Nephron (organoid): ENCODE measurements at regions not wholly inside any gene's neighbourhood (a gene's known extent, or its start where the extent isn't known, plus 50 kb on each side); places are given as distances from the start of the nearest gene placed in this dataset.

Experiments used
- H3K27ac Mint-ChIP-seq, 3 experiments: 2 replicates each; pipeline ENCODE4 v1.8.0; 2020; ENCODE audit warnings: mixed read lengths in 3 of 3, mild to moderate bottlenecking in 2 of 3, moderate library complexity in 1 of 3
- H3K27me3 Mint-ChIP-seq: 2 replicates; pipeline ENCODE4 v1.8.0; 2021; ENCODE audit warnings: low read depth, mild to moderate bottlenecking, moderate library complexity, mixed read lengths
- H3K36me3 Mint-ChIP-seq: 2 replicates; pipeline ENCODE4 v1.8.0; 2020; ENCODE audit warnings: low read depth, mixed read lengths
- H3K4me1 Mint-ChIP-seq: 2 replicates; pipeline ENCODE4 v1.8.0; 2020; ENCODE audit warnings: mixed read lengths
- H3K4me3 Mint-ChIP-seq, 3 experiments: 2 replicates each; pipeline ENCODE4 v1.8.0; 2020; ENCODE audit warnings: mild to moderate bottlenecking in 3 of 3, mixed read lengths in 3 of 3, moderate library complexity in 2 of 3
- H3K9me3 Mint-ChIP-seq: 2 replicates; pipeline ENCODE4 v1.8.0; 2020; ENCODE audit warnings: mixed read lengths
- TF ChIP-seq, protein P1 (sequence below), 3 experiments: fragments of 200-600 bp; sonication (generic); IDR thresholded peaks; one replicate each; pipeline ENCODE4 v1.5.0; 2021; ENCODE audit warnings: antibody characterized with exemption in 3 of 3; ENCODE audit not compliant: unreplicated experiment in 3 of 3

DNA sequence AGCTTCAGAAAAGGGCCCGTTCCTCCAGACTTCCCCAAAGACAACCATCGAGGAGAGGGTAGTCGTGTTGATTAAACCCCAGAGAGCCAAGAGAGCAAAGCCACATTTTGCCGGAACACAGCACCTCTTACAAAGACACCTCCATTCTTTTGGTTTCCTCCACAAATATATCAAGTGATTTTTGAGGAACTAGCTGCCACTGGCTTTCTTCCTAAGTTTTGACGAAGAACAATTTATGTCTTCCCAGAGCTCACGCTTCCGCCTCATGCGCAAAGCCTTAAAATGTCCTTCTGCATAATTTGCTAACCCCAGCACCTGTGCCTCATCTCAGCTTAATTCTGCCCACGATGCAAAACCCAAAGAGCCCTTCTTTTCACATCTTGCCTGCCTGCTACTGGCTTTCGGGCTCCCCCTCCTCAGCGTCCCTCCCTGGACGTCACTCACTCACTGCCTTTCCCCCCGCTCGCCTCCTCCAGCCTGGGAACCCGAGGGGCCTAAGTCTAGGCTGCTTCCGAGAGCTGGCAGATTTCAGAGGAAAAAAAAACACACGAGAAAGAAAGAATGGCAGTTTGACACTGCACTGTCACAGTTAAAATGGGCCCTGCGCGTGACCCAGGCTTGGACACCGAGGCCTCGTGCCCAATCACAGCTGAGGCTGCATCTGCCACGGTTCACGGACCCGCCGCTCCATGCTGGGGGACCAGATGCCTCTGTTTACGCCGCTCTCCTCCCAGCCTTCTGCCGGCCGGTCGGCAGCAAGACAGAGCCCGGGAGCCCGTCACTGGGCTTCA lies 77.6 kb upstream of the IFNAR2 start:
- TF ChIP-seq, protein P1, sequence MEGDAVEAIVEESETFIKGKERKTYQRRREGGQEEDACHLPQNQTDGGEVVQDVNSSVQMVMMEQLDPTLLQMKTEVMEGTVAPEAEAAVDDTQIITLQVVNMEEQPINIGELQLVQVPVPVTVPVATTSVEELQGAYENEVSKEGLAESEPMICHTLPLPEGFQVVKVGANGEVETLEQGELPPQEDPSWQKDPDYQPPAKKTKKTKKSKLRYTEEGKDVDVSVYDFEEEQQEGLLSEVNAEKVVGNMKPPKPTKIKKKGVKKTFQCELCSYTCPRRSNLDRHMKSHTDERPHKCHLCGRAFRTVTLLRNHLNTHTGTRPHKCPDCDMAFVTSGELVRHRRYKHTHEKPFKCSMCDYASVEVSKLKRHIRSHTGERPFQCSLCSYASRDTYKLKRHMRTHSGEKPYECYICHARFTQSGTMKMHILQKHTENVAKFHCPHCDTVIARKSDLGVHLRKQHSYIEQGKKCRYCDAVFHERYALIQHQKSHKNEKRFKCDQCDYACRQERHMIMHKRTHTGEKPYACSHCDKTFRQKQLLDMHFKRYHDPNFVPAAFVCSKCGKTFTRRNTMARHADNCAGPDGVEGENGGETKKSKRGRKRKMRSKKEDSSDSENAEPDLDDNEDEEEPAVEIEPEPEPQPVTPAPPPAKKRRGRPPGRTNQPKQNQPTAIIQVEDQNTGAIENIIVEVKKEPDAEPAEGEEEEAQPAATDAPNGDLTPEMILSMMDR (IDR thresholded peaks at IDR 0.05; ENCODE audit: unreplicated experiment in 3 of 3) = no peak
- Mint-ChIP-seq H3K36me3 (no peaks in the 10 kb centered on the region), H3K27ac (no peak overlapping the region), H3K9me3 (no peaks in the 10 kb centered on the region), H3K27me3 (peaks cover 72% of the 10 kb centered on the region), H3K4me3 (no peak overlapping the region), H3K4me1 (no peaks in the 10 kb centered on the region)

DNA sequence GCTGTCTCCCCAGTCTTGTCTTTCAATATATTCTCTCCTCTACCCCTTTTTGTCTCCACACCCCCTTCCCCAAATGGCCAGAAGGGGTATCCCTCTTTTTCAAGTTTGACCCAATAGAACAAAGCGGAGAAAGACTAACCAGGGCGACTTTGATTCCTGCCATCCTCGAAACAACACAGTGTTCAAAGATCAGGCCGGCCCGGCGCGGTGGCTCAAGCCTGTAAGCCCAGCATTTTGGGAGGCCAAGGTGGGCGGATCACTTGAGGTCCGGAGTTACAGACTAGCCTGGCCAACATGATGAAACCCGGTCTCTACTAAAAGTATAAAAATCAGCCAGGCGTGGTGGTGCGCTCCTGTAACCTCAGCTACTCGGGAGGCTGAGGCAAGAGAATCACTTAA lies 77.0 kb upstream of the IFNAR2 start:
- H3K4me1 Mint-ChIP-seq = no peaks in the 10 kb centered on the region
- H3K4me3 Mint-ChIP-seq = no peak overlapping the region
- TF ChIP-seq, protein P1 (IDR thresholded peaks at IDR 0.05; ENCODE audit: unreplicated experiment in 3 of 3) = no peak
- H3K9me3 Mint-ChIP-seq = no peaks in the 10 kb centered on the region
- H3K36me3 Mint-ChIP-seq = no peaks in the 10 kb centered on the region
- H3K27me3 Mint-ChIP-seq = peaks cover 69% of the 10 kb centered on the region
- no peak overlapping the region for H3K27ac Mint-ChIP-seq

DNA sequence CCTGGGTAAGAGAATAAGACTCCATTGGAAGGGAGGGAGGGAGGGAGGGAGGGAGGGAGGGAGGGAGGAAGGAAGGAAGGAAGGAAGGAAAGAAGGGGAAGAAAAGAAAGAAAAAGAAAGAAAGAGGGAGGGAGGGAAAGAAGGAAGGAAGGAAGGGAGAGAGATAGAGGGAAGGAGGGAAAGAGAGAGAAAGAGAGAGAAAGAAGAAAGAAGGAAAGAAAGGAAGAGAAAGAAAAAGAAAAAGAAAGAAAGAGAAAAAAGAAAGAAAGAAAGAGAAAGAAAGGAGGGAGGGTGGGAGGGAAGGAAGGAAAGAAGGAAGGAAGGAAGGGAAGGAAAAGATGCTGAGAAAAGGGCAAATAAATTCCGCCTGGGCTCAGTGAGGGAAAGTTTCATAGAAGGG lies 74.7 kb upstream of the IFNAR2 start:
- Mint-ChIP-seq H3K4me3 (no peak overlapping the region), H3K36me3 (no peaks in the 10 kb centered on the region), H3K9me3 (no peaks in the 10 kb centered on the region), H3K27me3 (peaks cover 63% of the 10 kb centered on the region), H3K4me1 (no peaks in the 10 kb centered on the region), H3K27ac (no peak overlapping the region)
- TF ChIP-seq, protein P1 (IDR thresholded peaks at IDR 0.05; ENCODE audit: unreplicated experiment in 3 of 3) = no peak

DNA sequence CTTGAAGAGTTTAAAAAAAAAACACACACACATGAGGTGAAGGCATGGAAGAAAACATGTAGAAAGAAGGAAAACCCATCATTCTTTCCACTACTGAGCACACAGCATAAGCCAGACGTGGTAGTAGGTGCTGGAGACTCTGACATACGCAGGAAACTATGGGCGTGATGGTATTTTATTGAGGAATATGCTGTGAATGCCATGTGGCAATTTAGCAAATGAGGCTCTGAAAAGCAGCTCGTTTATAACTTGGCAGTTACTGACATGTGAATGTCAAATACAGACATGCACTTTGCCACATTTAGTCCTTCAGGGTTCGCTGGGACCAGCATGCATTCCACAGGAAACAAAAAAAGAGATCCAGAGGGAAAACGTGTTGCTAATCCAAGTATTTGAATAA lies 74.3 kb upstream of the IFNAR2 start:
- Mint-ChIP-seq H3K4me1 (no peaks in the 10 kb centered on the region), H3K9me3 (no peaks in the 10 kb centered on the region), H3K27ac (no peak overlapping the region), H3K27me3 (peaks cover 65% of the 10 kb centered on the region), H3K4me3 (no peak overlapping the region), H3K36me3 (no peaks in the 10 kb centered on the region)
- TF ChIP-seq, protein P1 (IDR thresholded peaks at IDR 0.05; ENCODE audit: unreplicated experiment in 3 of 3) = no peak

DNA sequence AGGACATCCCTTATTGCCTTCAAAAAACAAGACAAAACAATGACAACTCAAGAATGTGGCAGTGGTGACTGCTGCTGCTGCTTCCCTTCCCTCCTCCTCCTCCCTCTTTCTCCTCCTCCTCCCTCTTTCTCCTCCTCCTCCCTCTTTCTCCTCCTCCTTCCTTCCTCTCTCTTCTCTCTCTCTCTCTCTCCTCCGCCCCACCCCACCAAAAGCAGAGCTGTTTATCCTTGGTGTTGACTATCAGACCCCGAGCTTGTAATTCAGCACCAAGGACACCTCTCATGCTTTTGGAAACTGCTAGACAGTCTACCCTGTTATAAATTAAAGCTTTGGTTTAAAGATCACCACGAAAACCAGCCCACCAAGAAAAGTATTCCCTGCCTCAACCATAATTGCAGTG lies 72.4 kb upstream of the IFNAR2 start:
- Mint-ChIP-seq H3K27me3 (peaks cover 67% of the 10 kb centered on the region), H3K4me1 (peaks cover 4% of the 10 kb centered on the region), H3K9me3 (peaks cover 2% of the 10 kb centered on the region), H3K4me3 (no peak overlapping the region), H3K36me3 (no peaks in the 10 kb centered on the region), H3K27ac (no peak overlapping the region)
- TF ChIP-seq, protein P1 (IDR thresholded peaks at IDR 0.05; ENCODE audit: unreplicated experiment in 3 of 3) = no peak

DNA sequence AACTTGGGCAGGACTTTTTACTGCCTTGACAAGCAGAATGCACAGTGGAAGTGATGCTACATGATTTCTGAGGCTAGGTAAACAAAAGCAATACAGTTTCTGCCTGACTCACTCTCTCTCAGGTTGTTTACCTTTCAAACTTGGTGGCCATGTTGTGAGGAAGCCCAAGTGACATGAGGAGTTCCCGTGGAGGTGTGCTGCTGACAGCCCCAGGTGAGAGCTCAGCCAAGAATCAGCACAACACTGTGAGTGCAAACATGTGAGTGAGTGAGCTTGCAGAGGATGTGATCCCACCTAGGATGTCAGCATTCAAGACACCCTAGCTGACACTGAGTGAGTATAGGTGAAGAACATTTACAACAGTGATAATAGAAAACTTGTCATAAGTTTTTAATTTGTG lies 71.1 kb upstream of the IFNAR2 start:
- H3K9me3 Mint-ChIP-seq = peaks cover 2% of the 10 kb centered on the region
- H3K27me3 Mint-ChIP-seq = peaks cover 63% of the 10 kb centered on the region
- TF ChIP-seq, protein P1 (IDR thresholded peaks at IDR 0.05; ENCODE audit: unreplicated experiment in 3 of 3) = no peak
- H3K27ac Mint-ChIP-seq = no peak overlapping the region
- H3K4me1 Mint-ChIP-seq = peaks cover 8% of the 10 kb centered on the region
- H3K4me3 Mint-ChIP-seq = no peak overlapping the region
- no peaks in the 10 kb centered on the region for H3K36me3 Mint-ChIP-seq
